HEK293 (cell line): ENCODE measurements at regions not wholly inside any gene's neighbourhood (a gene's known extent, or its start where the extent isn't known, plus 50 kb on each side); places are given as distances from the start of the nearest gene placed in this dataset.

Experiments used
- CTCF ChIA-PET: fragments of 350-600 bp; formaldehyde crosslinking; extraction: SDS; loops from one replicate; lab custom pipeline; 2021; ENCODE audit warnings: antibody characterized with exemption; lab: Yijun Ruan, JAX
- POLR2A ChIA-PET: fragments of 300-600 bp; formaldehyde crosslinking; extraction: SDS; loops from one replicate; lab custom pipeline; 2020; ENCODE audit warnings: antibody characterized with exemption, inconsistent platforms; lab: Yijun Ruan, JAX
- H3K27ac ChIP-seq: fragments of 200-500 bp; sonication (Bioruptor generic); 2 replicates; pipeline ENCODE4 v1.5.1; 2014; ENCODE audit warnings: low read depth, low read length, control low read depth, inconsistent platforms; ENCODE audit errors: extremely low read depth
- H3K36me3 ChIP-seq, 2 experiments: fragments of 200-500 bp in 1 of 2; sonication (Bioruptor generic) in 1 of 2; 1 replicate in 1 of 2; 2 replicates in 1 of 2; pipeline ENCODE4 v1.5.1; 2014 to 2017; ENCODE audit warnings: inconsistent platforms in 2 of 2, low read length in 2 of 2; ENCODE audit not compliant: control insufficient read depth in 2 of 2, insufficient read depth in 1 of 2
- H3K4me1 ChIP-seq: fragments of 200-500 bp; sonication (Bioruptor generic); 2 replicates; pipeline ENCODE4 v1.5.1; 2014; ENCODE audit warnings: mild to moderate bottlenecking, low read length, inconsistent platforms; ENCODE audit not compliant: control insufficient read depth, insufficient read depth
- H3K4me3 ChIP-seq: 2 replicates; pipeline ENCODE4 v1.5.1; 2011; ENCODE audit warnings: low read depth, mild to moderate bottlenecking, control low read depth, low read length, moderate library complexity
- H3K9me3 ChIP-seq: fragments of 200-500 bp; sonication (Bioruptor generic); 2 replicates; pipeline ENCODE4 v1.5.1; 2014; ENCODE audit warnings: low read depth, low read length, inconsistent platforms; ENCODE audit not compliant: control insufficient read depth, insufficient read depth
- FEZF1 ChIP-seq: fragments of 450-650 bp; formaldehyde crosslinking; IDR thresholded peaks from 2 replicates; pipeline ENCODE4 v1.5.1; 2016; ENCODE audit warnings: missing biosample characterization, missing genetic modification characterization
- IKZF3 ChIP-seq: fragments of 450-650 bp; IDR thresholded peaks from 2 replicates; pipeline ENCODE4 v1.5.0; 2018; ENCODE audit warnings: missing biosample characterization, mild to moderate bottlenecking, missing genetic modification characterization, moderate library complexity
- KLF16 ChIP-seq: fragments of 450-650 bp; formaldehyde crosslinking; IDR thresholded peaks from 2 replicates; pipeline ENCODE4 v1.5.1; 2017; ENCODE audit warnings: missing biosample characterization, missing genetic modification characterization
- PRDM1 ChIP-seq: fragments of 450-650 bp; formaldehyde crosslinking; IDR thresholded peaks from 2 replicates; pipeline ENCODE4; 2016; ENCODE audit warnings: missing biosample characterization, missing genetic modification characterization
- TCF7L2 ChIP-seq: IDR thresholded peaks from 2 replicates; pipeline ENCODE4 v1.6.1; 2011; ENCODE audit warnings: low read depth, mild to moderate bottlenecking, inconsistent platforms, low read length, moderate library complexity, borderline replicate concordance
- YY1 ChIP-seq: fragments of 450-650 bp; formaldehyde crosslinking; IDR thresholded peaks from 2 replicates; pipeline ENCODE4 v1.5.1; 2018; ENCODE audit warnings: missing biosample characterization, missing genetic modification characterization
- ZBTB8A ChIP-seq: fragments of 450-650 bp; formaldehyde crosslinking; IDR thresholded peaks from 2 replicates; pipeline ENCODE4 v1.5.1; 2016; ENCODE audit warnings: missing biosample characterization, missing genetic modification characterization
- ZFP69B ChIP-seq: fragments of 450-650 bp; formaldehyde crosslinking; IDR thresholded peaks from 2 replicates; pipeline ENCODE4 v1.5.1; 2016; ENCODE audit warnings: missing biosample characterization, missing genetic modification characterization
- ZNF155 ChIP-seq: fragments of 450-650 bp; formaldehyde crosslinking; IDR thresholded peaks from 2 replicates; pipeline ENCODE4 v1.5.1; 2016; ENCODE audit warnings: missing biosample characterization, missing genetic modification characterization
- ZNF266 ChIP-seq: fragments of 450-650 bp; formaldehyde crosslinking; IDR thresholded peaks from 2 replicates; pipeline ENCODE4 v1.5.1; 2016; ENCODE audit warnings: missing biosample characterization, missing genetic modification characterization, low read depth
- ZNF341 ChIP-seq: fragments of 450-650 bp; formaldehyde crosslinking; IDR thresholded peaks from 2 replicates; pipeline ENCODE4; 2016; ENCODE audit warnings: low read depth, missing biosample characterization, missing genetic modification characterization
- ZNF544 ChIP-seq: fragments of 450-650 bp; formaldehyde crosslinking; IDR thresholded peaks from 2 replicates; pipeline ENCODE4 v1.5.0; 2017; ENCODE audit warnings: missing biosample characterization, missing genetic modification characterization
- ZNF664 ChIP-seq: fragments of 450-650 bp; formaldehyde crosslinking; IDR thresholded peaks from 2 replicates; pipeline ENCODE4 v1.5.1; 2016; ENCODE audit warnings: missing biosample characterization, missing genetic modification characterization
- ZNF707 ChIP-seq: fragments of 450-650 bp; formaldehyde crosslinking; IDR thresholded peaks from 2 replicates; pipeline ENCODE4 v1.5.1; 2016; ENCODE audit warnings: missing biosample characterization, missing genetic modification characterization
- ZNF791 ChIP-seq: fragments of 450-650 bp; formaldehyde crosslinking; IDR thresholded peaks from 2 replicates; pipeline ENCODE4 v1.5.1; 2016; ENCODE audit warnings: missing biosample characterization, missing genetic modification characterization
- ZSCAN23 ChIP-seq: fragments of 450-650 bp; formaldehyde crosslinking; IDR thresholded peaks from 2 replicates; pipeline ENCODE4 v1.5.1; 2016; ENCODE audit warnings: missing biosample characterization, missing genetic modification characterization
- TF ChIP-seq, protein P1 (sequence below): fragments of 450-650 bp; formaldehyde crosslinking; IDR thresholded peaks from 2 replicates; pipeline ENCODE4 v1.5.1; 2017; ENCODE audit warnings: missing biosample characterization, missing genetic modification characterization
- TF ChIP-seq, protein P2 (sequence below): sonication (generic); formaldehyde crosslinking; IDR thresholded peaks from 2 replicates; pipeline ENCODE4 v1.8.1; 2022; ENCODE audit warnings: mild to moderate bottlenecking, moderate library complexity, missing genetic modification reagents
- TF ChIP-seq, protein P3 (sequence below): fragments of 450-650 bp; formaldehyde crosslinking; IDR thresholded peaks from 2 replicates; pipeline ENCODE4 v1.5.1; 2016; ENCODE audit warnings: missing biosample characterization, missing genetic modification characterization
- TF ChIP-seq, protein P4 (sequence below): fragments of 450-650 bp; formaldehyde crosslinking; IDR thresholded peaks from 2 replicates; pipeline ENCODE4 v1.5.1; 2017; ENCODE audit warnings: missing biosample characterization, missing genetic modification characterization
- TF ChIP-seq, protein P5 (sequence below): fragments of 450-650 bp; formaldehyde crosslinking; IDR thresholded peaks from 2 replicates; pipeline ENCODE4 v1.5.1; 2017; ENCODE audit warnings: missing biosample characterization, missing genetic modification characterization
- TF ChIP-seq, protein P6 (sequence below): fragments of 450-650 bp; formaldehyde crosslinking; IDR thresholded peaks from 2 replicates; pipeline ENCODE4 v1.5.1; 2017; ENCODE audit warnings: missing biosample characterization, mild to moderate bottlenecking, missing genetic modification characterization, moderate library complexity
- TF ChIP-seq, protein P7 (sequence below): fragments of 450-650 bp; formaldehyde crosslinking; IDR thresholded peaks from 2 replicates; pipeline ENCODE4 v1.5.1; 2016; ENCODE audit warnings: missing biosample characterization, missing genetic modification characterization

DNA sequence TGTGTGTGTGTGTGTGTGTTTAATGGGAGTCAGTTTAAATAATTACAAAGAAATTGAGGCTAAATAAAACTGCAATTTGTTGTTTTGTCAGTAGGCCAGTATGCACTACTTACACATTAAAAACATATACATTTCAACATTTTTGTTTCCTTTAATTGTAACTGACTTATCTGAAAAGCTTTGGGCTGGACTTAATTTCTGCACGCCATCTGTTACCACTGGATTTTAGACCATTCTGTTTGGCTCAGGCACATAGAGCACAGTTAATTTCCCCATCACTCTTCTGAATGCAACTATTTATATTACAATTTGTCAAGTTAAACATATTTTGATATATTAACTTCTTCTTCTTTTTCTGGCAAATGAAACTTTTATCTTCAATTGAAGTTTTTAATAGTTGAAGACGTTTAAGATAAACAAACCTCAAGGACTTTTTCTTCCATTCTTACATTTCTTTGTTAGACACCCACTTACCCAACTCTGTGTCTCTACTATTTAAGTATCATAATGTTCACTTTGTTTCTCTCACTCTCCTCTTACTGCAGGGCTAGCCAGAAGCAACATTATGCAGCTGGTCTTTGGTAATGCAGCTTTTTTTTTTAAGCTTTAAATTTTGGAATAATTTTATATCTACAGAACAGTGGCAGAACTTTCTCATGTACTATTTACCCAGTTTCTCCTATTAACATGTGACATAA lies 253.4 kb upstream of the ANKH start (continued):
- TF ChIP-seq, protein P1, sequence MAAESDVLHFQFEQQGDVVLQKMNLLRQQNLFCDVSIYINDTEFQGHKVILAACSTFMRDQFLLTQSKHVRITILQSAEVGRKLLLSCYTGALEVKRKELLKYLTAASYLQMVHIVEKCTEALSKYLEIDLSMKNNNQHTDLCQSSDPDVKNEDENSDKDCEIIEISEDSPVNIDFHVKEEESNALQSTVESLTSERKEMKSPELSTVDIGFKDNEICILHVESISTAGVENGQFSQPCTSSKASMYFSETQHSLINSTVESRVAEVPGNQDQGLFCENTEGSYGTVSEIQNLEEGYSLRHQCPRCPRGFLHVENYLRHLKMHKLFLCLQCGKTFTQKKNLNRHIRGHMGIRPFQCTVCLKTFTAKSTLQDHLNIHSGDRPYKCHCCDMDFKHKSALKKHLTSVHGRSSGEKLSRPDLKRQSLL (tag by site-specific recombination): no peak
- TF ChIP-seq ZNF544 (tag by site-specific recombination): no peak
- no peak for TF ChIP-seq ZNF791 (tag by site-specific recombination)
- TF ChIP-seq, protein P2, sequence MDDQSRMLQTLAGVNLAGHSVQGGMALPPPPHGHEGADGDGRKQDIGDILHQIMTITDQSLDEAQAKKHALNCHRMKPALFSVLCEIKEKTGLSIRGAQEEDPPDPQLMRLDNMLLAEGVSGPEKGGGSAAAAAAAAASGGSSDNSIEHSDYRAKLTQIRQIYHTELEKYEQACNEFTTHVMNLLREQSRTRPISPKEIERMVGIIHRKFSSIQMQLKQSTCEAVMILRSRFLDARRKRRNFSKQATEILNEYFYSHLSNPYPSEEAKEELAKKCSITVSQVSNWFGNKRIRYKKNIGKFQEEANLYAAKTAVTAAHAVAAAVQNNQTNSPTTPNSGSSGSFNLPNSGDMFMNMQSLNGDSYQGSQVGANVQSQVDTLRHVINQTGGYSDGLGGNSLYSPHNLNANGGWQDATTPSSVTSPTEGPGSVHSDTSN (CRISPR knock-in tag): no peak
- TF ChIP-seq, all 188 proteins: peak for 0

DNA sequence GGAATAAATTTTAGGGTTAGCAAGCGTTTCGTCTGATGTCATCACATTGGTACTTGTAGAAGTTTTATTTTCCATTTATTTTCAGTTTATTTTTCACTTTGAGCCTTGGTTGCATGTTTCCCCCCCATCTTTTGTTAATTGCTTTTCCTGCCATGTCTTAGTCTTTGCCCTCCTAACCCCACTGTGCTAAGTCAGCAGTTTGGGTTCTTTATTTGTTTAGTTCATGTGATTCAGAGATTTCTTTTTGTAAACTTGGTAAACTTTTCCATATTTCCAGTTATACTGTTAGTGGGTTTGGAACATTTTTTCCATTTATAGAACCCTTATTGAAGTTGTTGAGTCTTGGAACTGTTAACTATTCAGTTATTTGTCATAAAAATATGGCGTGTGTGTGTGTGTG lies 252.9 kb upstream of the ANKH start:
- TF ChIP-seq ZBTB8A (tag by site-specific recombination) (no peak), ZNF341 (no peak), FEZF1 (no peak), ZNF266 (no peak), ZNF155 (tag by site-specific recombination) (no peak), ZNF707 (tag by site-specific recombination) (no peak), PRDM1 (tag by site-specific recombination) (no peak), YY1 (tag by site-specific recombination) (no peak), KLF16 (tag by site-specific recombination) (no peak), IKZF3 (no peak), ZSCAN23 (no peak), TCF7L2 (no peak), ZNF664 (tag by site-specific recombination) (no peak), ZFP69B (no peak)
- TF ChIP-seq, protein P3, sequence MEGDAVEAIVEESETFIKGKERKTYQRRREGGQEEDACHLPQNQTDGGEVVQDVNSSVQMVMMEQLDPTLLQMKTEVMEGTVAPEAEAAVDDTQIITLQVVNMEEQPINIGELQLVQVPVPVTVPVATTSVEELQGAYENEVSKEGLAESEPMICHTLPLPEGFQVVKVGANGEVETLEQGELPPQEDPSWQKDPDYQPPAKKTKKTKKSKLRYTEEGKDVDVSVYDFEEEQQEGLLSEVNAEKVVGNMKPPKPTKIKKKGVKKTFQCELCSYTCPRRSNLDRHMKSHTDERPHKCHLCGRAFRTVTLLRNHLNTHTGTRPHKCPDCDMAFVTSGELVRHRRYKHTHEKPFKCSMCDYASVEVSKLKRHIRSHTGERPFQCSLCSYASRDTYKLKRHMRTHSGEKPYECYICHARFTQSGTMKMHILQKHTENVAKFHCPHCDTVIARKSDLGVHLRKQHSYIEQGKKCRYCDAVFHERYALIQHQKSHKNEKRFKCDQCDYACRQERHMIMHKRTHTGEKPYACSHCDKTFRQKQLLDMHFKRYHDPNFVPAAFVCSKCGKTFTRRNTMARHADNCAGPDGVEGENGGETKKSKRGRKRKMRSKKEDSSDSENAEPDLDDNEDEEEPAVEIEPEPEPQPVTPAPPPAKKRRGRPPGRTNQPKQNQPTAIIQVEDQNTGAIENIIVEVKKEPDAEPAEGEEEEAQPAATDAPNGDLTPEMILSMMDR (tag by site-specific recombination): no peak
- TF ChIP-seq, protein P4, sequence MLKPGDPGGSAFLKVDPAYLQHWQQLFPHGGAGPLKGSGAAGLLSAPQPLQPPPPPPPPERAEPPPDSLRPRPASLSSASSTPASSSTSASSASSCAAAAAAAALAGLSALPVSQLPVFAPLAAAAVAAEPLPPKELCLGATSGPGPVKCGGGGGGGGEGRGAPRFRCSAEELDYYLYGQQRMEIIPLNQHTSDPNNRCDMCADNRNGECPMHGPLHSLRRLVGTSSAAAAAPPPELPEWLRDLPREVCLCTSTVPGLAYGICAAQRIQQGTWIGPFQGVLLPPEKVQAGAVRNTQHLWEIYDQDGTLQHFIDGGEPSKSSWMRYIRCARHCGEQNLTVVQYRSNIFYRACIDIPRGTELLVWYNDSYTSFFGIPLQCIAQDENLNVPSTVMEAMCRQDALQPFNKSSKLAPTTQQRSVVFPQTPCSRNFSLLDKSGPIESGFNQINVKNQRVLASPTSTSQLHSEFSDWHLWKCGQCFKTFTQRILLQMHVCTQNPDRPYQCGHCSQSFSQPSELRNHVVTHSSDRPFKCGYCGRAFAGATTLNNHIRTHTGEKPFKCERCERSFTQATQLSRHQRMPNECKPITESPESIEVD: no peak
- TF ChIP-seq, protein P5, sequence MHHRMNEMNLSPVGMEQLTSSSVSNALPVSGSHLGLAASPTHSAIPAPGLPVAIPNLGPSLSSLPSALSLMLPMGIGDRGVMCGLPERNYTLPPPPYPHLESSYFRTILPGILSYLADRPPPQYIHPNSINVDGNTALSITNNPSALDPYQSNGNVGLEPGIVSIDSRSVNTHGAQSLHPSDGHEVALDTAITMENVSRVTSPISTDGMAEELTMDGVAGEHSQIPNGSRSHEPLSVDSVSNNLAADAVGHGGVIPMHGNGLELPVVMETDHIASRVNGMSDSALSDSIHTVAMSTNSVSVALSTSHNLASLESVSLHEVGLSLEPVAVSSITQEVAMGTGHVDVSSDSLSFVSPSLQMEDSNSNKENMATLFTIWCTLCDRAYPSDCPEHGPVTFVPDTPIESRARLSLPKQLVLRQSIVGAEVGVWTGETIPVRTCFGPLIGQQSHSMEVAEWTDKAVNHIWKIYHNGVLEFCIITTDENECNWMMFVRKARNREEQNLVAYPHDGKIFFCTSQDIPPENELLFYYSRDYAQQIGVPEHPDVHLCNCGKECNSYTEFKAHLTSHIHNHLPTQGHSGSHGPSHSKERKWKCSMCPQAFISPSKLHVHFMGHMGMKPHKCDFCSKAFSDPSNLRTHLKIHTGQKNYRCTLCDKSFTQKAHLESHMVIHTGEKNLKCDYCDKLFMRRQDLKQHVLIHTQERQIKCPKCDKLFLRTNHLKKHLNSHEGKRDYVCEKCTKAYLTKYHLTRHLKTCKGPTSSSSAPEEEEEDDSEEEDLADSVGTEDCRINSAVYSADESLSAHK (tag by site-specific recombination): no peak
- TF ChIP-seq, protein P6, sequence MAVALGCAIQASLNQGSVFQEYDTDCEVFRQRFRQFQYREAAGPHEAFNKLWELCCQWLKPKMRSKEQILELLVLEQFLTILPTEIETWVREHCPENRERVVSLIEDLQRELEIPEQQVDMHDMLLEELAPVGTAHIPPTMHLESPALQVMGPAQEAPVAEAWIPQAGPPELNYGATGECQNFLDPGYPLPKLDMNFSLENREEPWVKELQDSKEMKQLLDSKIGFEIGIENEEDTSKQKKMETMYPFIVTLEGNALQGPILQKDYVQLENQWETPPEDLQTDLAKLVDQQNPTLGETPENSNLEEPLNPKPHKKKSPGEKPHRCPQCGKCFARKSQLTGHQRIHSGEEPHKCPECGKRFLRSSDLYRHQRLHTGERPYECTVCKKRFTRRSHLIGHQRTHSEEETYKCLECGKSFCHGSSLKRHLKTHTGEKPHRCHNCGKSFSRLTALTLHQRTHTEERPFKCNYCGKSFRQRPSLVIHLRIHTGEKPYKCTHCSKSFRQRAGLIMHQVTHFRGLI (tag by site-specific recombination): no peak
- TF ChIP-seq, protein P7, sequence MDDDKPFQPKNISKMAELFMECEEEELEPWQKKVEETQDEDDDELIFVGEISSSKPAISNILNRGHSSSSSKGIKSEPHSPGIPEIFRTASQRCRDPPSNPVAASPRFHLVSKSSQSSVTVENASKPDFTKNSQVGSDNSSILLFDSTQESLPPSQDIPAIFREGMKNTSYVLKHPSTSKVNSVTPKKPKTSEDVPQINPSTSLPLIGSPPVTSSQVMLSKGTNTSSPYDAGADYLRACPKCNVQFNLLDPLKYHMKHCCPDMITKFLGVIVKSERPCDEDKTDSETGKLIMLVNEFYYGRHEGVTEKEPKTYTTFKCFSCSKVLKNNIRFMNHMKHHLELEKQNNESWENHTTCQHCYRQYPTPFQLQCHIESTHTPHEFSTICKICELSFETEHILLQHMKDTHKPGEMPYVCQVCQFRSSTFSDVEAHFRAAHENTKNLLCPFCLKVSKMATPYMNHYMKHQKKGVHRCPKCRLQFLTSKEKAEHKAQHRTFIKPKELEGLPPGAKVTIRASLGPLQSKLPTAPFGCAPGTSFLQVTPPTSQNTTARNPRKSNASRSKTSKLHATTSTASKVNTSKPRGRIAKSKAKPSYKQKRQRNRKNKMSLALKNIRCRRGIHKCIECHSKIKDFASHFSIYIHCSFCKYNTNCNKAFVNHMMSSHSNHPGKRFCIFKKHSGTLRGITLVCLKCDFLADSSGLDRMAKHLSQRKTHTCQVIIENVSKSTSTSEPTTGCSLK (tag by site-specific recombination): no peak
- TF ChIP-seq, all 188 proteins: peak for 0
- H3K27ac ChIP-seq: no peak overlapping the region

More for the DNA sequence above, 252.9 kb upstream of the ANKH start:
- ChIA-PET POLR2A (no interaction called here), CTCF (interaction anchor here (0.9 kb wide), 1 partner anchor 17 kb away, joined by 5 read pairs; no protein-coding TSS in a partner anchor)
- Histone ChIP-seq H3K4me3 (no peak overlapping the region), H3K9me3 (no peaks in the 10 kb centered on the region; the same call in 1 of the 2 replicates), H3K4me1 (no peaks in the 10 kb centered on the region), H3K36me3 (no peaks in the 10 kb centered on the region)
